ENCODE measurements at regions not wholly inside any gene's neighbourhood (a gene's known extent, or its start where the extent isn't known, plus 50 kb on each side); places are given as distances from the start of the nearest gene placed in this dataset.

GRCh38 chr6:163986313-163986712 lies 571.8 kb downstream of the QKI start:
- TF ChIP-seq CTCF (IDR thresholded peaks at IDR 0.05), result no peak
- Histone ChIP-seq H3K9me3 (no peaks in the 10 kb centered on the region), H3K36me3 (no peaks in the 10 kb centered on the region), H3K4me1 (no peaks in the 10 kb centered on the region), H3K4me3 (no peak overlapping the region), H3K27ac (no peak overlapping the region), H3K27me3 (no peaks in the 10 kb centered on the region)
- ATAC-seq (no peak), DNase-seq (no peak)
- intact Hi-C loops (cut with DNase I), result no loop called here

GRCh38 chr6:163985710-163986109 lies 571.2 kb downstream of the QKI start:
- ATAC-seq, result no peak
- Histone ChIP-seq H3K27me3 (no peaks in the 10 kb centered on the region), H3K27ac (no peak overlapping the region), H3K36me3 (no peaks in the 10 kb centered on the region), H3K4me3 (no peak overlapping the region), H3K9me3 (no peaks in the 10 kb centered on the region), H3K4me1 (no peaks in the 10 kb centered on the region)
- intact Hi-C loops (cut with DNase I), result no loop called here
- TF ChIP-seq CTCF (IDR thresholded peaks at IDR 0.05), result no peak
- no peak for DNase-seq

GRCh38 chr6:163985040-163985439 lies 570.5 kb downstream of the QKI start:
- H3K27me3 ChIP-seq, result no peaks in the 10 kb centered on the region

GRCh38 chr6:163984124-163984936 lies 569.8 kb downstream of the QKI start:
- Histone ChIP-seq H3K27me3 (no peaks in the 10 kb centered on the region), H3K4me3 (no peak overlapping the region), H3K4me1 (no peaks in the 10 kb centered on the region), H3K27ac (no peak overlapping the region), H3K36me3 (no peaks in the 10 kb centered on the region), H3K9me3 (no peaks in the 10 kb centered on the region)
- intact Hi-C loops (cut with DNase I), result no loop called here
- DNase-seq (no peak), ATAC-seq (no peak)
- no peak for TF ChIP-seq CTCF (IDR thresholded peaks at IDR 0.05)

More at GRCh38 chr6:163985040-163985439, 570.5 kb downstream of the QKI start:
- no peaks in the 10 kb centered on the region for H3K4me1 ChIP-seq
- H3K36me3 ChIP-seq, result no peaks in the 10 kb centered on the region
- H3K27ac ChIP-seq, result no peak overlapping the region
- H3K4me3 ChIP-seq, result no peak overlapping the region
- no peak for DNase-seq
- no peak for ATAC-seq
- TF ChIP-seq CTCF (IDR thresholded peaks at IDR 0.05), result no peak
- no peaks in the 10 kb centered on the region for H3K9me3 ChIP-seq
- intact Hi-C loops (cut with DNase I), result no loop called here

GRCh38 chr6:163983679-163984078 lies 569.2 kb downstream of the QKI start:
- H3K27me3 ChIP-seq, result no peaks in the 10 kb centered on the region
- no peaks in the 10 kb centered on the region for H3K4me1 ChIP-seq
- intact Hi-C loops (cut with DNase I), result no loop called here
- DNase-seq (no peak), ATAC-seq (no peak)
- no peaks in the 10 kb centered on the region for H3K36me3 ChIP-seq
- no peak for TF ChIP-seq CTCF (IDR thresholded peaks at IDR 0.05)
- H3K9me3 ChIP-seq, result no peaks in the 10 kb centered on the region
- no peak overlapping the region for H3K27ac ChIP-seq
- H3K4me3 ChIP-seq, result no peak overlapping the region
